NT2/D1 (cell line): ENCODE measurements at regions not wholly inside any gene's neighbourhood (a gene's known extent, or its start where the extent isn't known, plus 50 kb on each side); places are given as distances from the start of the nearest gene placed in this dataset.
"Not testable (repeated sequence)": the region's sequence is repeated elsewhere in the genome, so short reads cannot be mapped to it uniquely, and the experiment has no call there.

ENCODE experiments used
- YY1 ChIP-seq: IDR thresholded peaks from 2 replicates; pipeline ENCODE4 v1.6.1; 2011; ENCODE audit not compliant: insufficient read length, insufficient read depth
- ZNF274 ChIP-seq: IDR thresholded peaks from 2 replicates; pipeline ENCODE4 v1.6.1; 2011; ENCODE audit warnings: mild to moderate bottlenecking, low read depth, low read length

DNA sequence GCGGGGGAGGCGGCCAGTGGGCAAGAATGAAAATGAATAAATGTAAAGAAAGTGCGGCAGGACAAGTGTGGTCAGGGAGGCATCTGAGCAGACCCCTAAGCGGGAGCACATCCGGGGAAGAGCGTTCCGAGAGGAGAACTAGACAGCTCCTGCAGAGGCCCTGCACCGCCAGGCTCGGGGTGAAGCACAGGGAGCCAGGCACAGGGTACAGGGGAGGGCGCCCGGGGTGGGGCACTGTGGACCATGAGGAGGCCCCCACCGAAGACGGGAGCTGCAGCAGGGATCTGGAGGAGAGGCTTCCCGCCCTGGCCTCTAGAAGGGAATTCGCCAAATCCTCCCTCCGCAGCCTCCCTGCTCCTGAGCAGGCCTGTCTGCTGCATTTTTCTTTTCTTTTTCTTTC is 77.5 kb downstream of the KCNJ18 start:
- TF ChIP-seq YY1, ZNF274: not testable (repeated sequence)
